GM18858 (cell line): ENCODE measurements at regions not wholly inside any gene's neighbourhood (a gene's known extent, or its start where the extent isn't known, plus 50 kb on each side); places are given as distances from the start of the nearest gene placed in this dataset.

Experiments used
- ATAC-seq: cut with Tn5 transposase; IDR thresholded peaks from one replicate; pipeline ENCODE4 v1.9.1; 2021; ENCODE audit not compliant: unreplicated experiment

DNA sequence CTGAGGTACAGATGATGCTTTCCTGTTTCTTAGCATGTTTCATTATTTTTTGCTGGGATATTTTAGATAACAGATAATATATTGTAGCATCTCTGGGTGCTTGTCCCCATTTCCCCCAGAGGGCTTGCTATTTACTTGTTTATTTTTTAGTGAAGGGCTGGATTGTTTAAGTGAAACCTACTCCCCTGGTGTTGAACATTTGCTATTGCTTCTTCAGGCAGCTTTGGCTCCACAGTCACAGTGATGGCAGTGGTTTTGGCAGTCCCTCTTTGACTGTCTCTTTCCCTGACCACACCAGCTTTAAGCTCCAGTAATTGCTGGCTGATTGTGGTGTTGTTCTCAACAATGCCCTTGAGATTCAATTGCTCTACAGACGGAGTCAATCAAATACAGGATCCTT is 128.9 kb downstream of the KLF13 start:
- ATAC-seq: no peak

DNA sequence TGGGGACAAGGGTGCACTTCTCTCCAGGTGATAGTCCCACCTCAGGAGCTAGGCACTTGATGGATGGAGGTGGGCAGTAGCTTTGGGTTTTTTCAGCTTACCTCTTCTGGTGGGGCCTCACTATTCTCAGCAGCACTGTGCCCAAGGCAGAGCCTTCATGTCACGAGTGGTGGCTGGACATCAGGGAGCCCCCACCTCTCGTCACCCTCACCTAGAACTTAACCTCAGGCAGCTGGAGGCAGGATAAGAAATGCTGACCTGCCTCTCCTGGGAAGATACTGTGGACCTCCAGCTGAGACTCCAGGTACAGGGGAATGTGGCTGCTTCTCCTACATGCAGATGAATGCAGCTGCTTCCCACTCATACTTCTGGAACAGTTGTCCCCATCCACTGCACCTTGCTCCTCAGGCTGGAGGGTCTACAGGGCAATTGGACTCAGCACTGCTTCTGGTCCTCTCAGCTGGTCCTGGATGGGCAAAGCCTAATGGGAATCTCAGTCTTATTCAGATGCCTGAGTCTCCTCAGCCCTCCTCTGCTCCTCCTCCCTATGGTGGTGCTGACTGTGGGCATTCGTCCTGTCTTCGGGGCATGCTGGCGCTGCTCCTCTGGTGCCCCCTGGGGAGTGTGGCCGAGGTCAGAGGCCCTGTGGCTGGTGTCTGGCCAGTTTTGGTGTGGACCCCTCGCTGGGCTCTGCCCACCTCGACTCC is 129.9 kb downstream of the KLF13 start:
- no peak for ATAC-seq

DNA sequence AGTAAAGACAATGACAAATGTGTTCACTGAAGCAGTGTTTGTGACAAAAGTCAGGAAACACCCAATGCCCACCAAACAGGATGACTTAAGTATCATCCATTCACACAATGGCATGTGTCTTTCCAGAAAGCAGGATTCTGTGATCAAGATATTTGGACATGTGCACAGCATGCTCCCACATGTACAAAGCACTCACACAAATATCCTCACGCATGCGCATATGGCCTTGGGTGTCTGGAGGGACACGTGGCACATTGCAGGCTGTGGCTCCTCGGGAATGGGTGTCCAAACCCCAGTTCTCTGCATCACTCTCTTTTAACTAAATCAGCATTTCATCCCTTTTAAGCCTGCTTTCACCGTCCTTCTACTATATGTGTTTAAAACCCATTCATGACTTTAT is 130.5 kb downstream of the KLF13 start:
- ATAC-seq: no peak

DNA sequence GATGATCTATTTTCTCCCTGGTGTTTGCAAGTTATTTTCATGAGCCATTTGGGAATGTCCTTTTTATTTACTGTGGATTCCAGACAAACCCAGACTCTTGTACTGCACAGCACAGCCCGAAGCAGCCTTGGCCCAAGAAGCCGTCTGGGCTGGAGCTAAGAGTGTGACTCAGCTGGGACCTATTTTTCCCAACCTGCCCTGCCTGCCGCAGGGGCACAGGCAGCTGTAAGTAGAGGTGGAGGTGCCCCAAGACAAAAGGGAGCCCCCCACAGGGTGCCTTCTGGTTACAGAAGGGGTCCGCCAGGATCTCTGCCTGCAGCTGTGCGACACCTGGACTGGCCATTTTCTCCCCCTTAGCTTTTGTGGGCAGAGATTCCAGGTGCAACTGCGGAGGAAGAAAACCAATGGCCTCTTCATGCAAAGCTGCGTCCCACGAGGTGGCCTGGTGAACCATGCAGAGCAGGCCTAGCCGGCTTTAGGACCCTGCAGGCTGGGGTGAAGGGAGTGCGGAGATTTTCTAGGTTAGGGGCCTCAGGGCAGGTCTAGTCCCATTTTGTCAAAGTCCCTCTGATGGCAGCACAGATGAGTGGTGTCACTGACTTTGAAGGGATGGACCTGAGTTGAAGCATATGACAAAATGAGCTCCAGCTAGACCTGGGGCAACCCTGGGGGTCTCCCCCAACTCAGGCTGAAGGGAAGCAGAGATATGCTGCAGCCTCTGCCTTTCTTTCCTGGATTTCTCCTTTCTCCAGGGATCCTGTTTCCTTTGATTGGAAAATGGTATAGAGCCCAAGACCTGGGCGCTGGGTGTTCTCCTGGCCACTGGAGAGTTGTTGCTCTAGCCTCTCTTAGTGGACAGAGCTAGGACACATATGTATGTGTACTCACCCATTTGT is 131.2 kb downstream of the KLF13 start:
- ATAC-seq: no peak

DNA sequence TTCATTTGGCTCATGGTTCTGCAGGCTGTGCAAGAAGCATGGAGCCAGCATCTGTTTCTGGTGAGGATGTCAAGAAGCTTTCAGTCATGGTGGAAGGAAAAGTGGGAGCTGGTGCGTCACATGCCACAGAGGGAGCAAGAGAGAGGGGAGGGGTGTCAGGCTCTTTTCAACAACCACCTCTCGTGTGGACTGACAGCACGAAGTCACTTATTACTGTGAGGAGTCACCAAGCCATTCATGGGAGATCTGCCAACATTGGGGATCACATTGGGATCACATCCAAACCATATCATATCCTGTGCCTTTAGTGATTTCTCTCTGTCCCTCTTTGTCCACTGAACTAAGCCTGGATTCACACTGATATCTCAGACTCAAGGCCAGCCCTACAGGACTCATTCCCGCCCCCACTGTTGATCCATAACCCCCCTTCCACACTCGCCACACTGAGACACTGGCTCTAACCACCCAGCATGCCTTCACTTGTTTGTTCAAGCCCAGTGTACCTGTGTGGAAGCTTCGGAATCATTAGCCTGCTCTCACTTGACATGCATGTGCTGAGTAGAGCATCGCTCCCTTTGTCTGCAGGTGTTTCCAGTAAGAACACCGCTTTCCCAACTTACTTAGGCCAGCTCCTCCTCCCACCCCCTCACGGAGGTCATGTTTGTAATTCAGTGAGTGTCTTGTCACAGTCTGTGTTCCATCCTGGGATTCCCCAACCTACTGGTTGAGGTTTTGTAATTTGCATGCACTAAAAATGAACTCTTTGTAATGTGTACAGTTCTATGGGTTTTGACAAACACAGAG is 132.2 kb downstream of the KLF13 start:
- ATAC-seq: peak; percentile 95

DNA sequence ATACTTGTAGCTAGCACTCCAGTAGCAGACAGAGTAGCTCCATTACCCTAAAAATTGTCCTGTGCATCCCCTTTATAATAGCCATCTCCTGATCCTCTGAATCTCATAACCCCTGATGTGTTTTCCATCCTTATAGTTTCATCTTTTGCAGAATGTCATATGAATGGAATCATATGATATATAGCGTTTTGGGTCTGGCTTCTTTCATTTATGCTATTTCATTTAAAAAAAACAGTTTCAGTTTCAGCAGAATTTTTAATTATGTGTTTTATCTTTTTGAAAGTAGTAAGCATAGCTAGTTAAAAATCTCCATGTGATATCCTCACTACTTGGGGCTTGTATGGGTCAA is 132.7 kb downstream of the KLF13 start:
- ATAC-seq: no peak

DNA sequence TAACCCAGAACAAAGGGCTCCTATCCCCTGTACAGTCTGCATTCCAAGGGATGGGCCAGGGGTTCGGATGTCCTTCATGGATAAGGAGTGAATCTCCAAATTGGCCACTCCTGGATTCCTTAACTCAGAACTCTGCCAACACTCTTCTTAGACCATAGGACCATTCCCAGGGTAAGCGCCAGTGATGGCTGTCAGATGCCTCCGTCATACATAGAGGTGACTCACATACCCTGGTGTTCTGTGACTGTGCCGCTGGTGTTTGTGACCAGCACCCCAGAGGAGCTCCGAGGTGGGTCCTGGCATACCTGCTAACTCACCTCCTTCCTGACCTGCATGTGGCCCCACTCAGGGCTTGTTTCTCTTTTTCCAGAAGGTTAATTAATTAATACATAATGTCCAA is 134.7 kb downstream of the KLF13 start:
- ATAC-seq: no peak

DNA sequence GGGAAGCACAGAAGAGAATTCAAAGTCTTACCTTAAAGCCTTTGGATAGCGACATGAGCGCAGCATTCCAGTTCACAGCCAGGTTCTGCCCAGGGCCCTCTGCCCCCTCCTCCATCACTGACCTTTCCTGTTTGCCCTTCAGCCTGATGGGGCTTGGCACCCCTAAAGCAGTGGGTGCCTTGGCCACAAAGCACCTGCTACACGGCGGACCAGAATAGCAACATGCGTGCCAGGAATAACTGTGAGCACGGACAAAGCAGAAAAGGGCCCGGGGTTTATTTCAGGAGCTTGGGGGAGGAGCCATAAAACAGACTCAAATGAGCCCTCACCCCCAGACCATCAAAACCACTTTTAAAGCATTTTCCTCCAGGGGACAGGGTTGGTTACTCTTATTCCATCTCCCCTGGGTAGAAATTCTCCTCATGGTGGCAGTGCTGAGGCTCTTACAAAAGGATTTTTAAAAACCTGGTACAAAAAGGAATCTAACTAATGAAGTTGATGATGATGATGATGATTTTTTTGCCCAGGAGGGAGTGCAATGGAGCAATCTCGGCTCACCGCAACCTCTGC is 135.4 kb downstream of the KLF13 start:
- ATAC-seq: no peak

DNA sequence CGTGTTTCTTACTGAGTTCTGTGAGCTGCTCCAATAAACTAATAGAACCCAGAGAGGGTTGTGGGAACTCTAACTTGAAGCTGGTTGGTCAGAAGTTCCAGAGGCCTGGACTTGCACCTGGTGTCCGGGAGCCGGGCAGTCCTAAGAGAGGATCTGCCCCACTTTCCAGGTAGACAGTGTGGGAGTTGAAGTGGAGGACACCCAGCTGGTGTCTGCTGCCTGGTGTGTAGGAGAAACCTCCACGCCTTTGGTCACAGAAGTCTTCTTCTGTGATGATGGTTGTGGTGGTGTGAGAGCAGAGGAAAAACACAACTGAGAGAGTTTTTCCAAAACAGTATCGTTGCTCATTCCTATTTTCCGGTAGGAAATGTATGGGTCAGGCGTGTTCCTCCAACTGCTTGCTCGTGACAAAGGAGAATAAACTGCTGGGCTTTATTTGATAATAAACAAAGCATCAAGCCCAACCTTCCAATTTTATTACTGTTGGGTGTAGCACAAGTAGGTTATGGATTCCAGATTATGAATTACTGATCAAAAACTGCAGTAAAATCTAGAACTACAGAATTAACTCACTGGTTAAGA is 137.0 kb downstream of the KLF13 start:
- ATAC-seq: no peak

DNA sequence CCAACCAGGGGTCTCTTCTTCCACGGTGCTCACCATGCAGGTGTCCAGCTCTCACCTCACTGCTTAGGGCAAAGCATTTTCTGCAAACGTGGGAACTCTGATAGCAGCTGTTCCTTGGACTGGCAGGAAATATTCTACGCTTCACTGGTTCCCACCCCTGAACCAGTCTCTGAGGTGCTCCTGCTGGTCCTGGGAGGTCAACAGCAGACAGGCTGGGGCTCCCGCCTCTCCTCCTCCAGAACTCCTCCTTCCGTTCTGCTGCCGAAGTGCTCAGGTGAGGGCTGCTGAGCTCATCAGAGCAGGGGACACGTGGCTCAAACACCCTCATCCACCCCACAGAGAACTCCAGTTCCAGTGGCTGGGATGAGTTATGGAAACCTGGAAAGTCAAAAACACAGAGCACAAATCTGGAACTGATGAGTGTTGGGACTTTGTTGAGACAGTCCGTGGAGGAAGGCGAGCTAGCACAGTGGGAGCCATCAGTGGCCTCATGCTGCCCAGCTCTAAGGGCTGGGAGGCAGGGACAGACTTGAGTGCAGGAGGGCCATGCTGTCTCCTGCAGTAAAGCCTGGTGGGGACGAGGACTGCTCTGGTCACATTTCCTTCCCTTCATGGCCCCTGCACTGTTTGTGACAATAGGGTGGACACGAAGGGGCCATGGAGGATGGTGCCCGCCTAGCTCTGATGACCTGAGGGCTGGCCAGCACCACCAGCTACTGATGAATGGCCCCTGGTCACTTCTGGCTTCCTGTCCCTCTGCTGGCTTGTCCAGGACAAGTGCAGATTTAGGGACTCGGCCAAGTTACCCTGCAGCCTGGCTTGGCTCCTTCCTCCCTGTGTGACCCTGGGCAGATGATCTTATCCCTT is 137.8 kb downstream of the KLF13 start:
- ATAC-seq: no peak

DNA sequence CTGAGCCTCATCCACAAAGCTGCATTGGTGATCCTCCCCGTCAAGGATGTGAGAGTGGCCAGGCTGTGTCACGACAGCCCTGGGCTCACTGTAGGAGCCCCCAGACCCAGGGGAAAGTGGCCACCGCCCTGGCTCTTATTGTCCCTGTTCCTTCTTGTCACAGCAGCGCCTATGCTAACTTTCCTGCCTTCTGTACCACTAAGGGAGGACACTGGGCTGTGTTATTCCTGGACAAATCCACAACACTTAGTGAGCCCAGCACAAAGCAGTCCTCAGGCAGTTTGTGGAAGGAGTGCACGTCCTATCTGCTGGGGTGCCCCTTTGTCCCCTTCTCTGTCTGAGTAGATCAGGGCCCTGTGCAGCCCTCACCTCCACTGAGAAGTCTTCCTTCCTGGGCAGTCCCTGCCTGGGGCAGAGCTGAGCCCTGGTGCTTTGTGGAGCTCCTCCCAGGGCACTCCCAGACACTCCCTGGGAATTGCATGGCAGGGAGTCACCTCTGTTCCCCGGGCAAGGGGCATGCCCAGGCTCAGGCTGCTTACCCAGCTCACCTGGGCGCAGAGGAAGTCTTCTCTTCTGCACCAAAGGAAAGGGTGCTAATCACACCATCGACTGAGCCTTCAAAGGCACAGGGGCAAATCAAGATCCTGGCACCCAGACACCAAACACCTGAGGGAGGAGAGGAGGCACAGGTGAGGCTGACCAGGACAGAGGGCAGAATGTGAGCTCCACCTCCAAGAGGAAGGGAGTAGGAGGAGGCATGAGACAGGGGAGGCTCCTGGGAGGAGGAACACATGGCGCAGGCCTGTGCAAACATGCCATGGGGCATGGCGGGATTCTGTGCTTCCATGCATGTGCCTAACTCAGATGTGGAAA is 138.7 kb downstream of the KLF13 start:
- no peak for ATAC-seq

DNA sequence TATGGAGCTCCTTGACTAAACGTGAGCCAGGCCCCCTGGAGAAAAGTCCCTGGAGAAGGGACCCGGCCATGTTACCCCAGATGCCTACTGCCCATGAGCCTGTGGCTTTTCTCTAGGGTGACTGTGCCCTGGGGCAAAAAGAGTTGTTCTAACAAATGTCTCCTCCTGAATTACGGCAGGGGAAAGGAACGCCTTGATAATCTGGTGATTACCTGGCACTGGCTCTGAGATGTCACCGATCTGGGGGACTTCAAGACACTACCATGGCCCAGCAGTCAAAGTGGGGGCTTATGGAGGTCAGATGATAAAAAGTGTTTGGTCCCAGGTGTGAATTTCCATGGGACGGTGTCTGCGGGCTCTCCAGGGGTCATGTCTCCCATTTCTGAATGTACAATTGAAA is 140.7 kb downstream of the KLF13 start:
- no peak for ATAC-seq

DNA sequence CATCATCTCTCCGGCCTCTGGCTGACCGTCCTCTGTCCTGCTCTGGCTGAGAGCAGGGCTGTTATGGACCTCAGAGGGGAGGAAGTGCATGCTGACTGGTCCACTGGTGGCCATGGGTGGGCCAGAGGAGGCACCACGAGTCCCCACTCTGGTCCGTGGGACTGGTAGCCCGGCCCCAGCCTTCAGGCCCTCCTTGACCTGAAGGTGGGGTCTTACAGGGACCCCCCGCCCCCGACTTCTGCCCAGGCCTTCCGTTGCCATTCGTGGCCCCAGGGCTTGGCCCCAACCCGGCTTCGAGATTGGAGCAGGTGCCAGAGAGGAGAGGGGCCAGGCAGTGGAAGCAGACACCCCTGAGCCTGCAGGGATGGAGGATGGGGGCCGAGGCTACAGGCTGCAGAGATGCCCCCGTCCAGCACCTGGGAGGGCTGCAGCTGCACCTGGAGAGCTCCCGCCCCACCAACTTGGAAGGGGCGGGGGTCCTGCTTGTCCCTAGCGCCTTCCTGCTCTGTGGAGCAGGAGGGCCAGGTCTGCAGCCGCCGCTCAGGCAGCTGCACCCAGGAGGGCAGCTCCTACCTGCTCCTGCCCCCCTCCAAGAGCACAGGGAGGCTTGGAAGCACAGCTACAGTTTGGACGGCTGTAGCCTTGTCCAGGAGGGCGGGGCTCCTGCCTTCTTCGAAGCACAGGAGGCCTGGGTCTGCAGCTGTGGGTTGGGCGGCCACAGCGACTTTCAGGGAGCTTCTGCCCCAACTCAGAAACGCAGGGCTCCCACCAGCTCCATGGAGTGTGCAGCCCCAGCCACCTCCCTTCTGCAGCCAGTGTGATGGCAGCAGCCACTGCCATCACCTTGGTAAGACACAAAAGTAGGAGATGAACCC is 142.5 kb downstream of the KLF13 start:
- ATAC-seq: no peak

DNA sequence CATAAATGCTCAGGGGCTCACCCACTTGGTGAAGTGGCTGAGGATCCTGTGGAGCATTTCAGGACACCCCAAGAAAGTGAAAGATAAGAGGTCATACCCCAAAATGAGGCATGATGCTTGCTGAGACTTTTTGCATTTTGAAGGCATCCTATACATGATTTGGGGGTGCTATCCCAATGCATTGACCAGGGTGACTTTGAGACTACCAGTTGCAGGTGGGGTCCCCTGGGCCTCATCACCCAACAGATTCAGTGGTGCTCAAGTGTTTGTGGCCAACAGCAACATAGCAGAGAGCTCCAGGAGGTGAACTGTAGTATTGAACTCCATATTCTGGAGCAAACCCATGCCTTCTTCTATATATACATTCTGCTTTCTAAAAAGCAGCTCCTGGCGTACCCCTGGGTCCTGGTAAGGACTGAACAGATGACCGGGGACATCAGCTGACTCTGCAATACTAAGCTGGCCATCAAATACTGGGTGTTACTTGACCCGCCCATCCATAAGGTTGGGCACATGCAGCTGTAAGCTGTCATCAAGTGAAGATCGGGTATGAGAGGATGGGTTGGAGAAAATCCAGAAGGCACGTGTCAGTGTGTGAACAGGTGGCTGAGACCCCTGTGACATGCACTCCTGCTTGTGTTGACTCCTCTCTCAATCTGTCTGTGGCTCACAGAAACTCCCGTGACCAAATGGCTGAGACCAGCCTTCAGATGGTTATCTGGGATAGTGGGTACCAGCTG is 143.3 kb downstream of the KLF13 start:
- ATAC-seq: no peak

DNA sequence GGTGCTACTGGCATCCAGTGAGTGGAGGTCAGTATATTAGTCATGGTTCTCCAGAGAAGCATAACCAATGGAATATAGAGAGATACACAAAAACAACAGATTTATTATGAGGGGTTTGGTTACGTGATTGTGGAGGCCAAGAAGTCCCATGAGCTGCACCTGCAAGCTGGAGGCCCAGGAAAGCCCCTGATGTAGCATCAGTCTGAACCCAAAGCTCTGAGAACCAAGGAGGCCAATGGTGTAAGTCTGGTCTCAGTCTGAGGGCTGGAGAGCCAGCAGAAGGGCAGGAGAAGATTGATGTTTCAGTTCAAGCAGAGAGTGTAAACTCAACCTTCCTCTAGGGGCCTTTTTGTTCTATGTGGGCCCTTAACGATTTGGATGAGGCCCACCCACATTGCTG is 144.1 kb downstream of the KLF13 start:
- no peak for ATAC-seq

DNA sequence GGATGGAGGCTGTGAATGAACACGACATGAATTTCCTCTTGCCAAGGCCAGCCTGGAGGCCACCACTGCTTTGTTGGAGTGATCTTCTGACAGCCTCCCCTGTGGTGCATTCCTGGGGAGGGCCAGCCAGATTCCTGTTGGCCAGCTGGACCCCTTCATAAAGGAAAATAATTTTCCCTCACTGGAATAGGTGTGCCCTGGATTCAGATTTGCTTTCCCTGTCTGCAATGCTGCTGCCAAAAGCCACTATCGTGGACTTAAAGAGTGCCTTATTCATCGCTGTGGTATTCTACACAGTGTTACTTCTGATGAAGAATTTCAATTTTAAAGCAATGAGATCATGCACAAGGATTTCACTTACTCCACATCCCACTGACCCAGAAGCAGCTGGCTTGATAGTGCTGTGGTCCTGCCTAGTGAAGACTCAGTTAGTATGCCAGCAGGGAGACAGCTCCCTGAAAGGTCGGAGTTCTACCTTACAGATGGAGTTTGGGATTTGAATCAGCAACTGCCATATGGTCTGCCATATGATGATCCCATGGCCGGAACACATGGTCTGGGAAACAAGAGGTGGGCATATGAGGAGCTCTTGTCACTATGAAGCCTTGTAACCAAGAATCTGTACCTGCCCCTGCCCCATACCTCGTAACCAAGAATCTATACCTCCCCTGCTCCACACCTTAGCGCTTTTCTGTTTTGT is 145.2 kb downstream of the KLF13 start:
- no peak for ATAC-seq
